ENCODE measurements at regions not wholly inside any gene's neighbourhood (a gene's known extent, or its start where the extent isn't known, plus 50 kb on each side); places are given as distances from the start of the nearest gene placed in this dataset.

DNA sequence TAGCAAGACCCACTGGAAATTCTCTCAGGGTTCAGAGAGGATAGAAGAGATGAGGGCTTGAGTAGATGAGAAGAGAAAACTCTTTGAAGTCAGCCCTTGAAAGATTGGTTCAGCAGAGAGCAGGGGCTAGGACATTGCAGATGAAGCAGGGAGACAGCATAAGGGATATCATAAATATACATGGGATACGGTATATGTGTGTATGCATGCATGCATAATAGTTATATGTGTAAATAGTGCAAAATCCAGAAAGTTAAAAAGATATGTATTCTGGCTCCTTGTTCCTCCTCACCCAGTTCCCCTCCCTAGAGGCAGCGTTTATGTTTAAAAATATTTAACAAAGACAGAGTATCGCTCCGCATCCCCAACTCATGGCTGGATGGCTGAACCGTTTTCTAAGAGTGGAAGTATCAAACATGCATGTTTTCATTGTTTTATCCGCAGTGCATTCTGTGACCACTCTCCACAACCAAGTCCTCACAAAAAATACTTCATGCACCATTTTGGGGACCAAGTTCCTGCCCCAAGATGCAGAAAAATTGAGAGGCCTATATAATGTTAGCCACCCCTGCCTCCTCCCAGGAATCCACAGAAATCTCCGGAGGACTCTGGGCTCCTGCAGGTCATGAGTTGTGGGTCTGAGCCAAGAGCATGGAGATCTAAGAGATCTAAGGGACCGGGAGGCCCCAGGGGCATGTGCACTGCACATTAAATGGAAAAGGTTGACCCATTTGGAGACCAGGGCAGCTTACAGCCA, 119.5 kb downstream of the MTX3 start:
- intact Hi-C loops (cut with micrococcal nuclease): no loop called here

DNA sequence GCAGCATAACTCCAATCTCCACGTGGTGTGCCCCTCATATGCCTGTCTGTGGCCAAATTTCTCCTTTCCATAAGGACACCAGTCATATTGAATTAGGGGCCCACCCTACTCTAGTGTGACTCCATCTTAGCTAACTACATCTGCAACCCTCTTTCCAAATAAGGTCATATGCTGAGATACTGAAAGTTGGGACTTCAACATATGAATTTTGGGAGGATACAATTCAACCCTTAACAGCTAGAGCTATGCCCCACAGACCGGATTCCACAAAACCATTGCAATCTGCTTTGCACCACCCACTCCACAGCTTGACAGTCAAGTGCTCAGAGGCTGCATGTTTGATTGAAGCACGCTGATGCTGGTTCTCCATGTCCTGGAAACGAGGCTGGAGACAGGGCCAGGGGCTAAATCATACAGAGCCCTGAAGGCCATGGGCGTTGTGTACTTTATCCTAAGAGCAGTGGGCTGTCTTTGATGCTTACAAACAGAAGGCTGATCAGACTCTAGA, 122.8 kb downstream of the MTX3 start:
- intact Hi-C loops (cut with micrococcal nuclease): no loop called here

DNA sequence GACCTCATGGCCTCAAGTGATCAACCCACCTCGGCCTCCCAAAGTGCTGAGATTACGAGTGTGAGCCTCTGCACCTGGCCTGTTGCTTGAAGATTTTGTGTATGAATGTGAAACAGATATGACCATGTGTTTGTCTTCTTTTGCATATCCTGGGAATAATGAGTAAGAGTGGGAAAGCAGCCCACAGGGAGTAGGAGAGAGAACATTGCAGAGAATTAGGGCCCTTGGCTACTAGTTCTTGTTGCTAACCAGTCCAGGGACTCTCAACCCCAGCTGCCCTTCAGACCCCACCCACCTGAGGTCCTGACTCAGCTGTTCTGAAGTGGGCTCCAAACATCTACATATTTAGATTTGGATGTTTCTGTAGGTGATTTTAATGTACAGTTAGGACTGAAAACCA, 125.5 kb downstream of the MTX3 start:
- intact Hi-C loops (cut with micrococcal nuclease): no loop called here

DNA sequence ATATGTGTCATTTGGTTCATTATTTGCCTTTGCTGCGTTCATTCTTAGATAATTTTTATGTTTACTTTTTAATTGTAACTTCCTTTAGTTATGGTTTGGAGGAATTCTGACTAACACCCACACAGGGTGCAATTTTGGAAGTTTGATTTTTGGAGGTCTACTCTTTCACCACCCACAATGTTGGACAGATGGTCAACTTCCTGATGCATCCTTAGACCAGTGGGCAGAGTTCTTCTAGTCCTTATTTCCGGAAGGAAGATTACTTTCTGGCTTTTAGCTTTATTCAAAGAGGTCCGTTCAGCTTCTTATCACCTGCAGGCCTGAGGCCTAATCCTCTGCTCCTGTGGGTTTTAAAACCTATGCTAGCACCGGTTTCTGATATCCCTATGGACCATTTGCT, 126.7 kb downstream of the MTX3 start:
- intact Hi-C loops (cut with micrococcal nuclease): no loop called here

DNA sequence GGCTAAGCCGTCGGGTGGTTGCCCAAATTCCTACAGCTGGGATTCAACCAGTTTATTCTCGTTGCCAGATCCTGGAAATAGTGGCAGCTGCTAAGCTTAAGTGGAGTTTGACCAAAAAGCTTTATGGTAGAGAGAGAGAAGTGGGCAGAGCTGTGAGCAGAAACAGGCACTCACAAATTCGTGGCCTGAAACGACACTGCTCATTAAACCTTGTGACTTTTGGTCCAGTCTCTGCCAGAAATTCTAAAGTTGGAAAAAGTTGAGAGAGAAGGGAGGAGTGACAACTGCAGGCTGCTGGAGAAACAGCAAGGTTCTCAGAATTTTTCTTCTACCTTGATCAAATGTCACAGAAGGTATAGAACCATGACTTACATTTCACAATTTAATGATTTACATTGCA, 131.5 kb downstream of the MTX3 start:
- intact Hi-C loops (cut with micrococcal nuclease): loop anchor here (2.0 to 10.0 kb wide), 7 partner anchors 129 to 837 kb away; partner anchors contain the start of gene TENT2

DNA sequence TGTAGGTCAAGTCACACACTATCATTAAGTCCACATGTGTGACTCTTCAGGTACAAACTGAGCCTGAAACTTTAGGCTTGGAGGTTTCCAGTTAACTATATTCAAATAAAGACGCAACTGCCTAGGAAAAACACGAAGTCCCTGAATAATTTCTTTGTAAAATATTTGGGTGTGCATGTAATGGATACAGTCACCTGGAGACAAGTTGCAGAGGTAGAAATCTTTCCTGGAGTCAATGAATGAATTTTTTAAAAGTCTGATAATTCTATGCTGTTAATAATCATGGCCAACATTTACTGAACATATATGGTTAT, 132.7 kb downstream of the MTX3 start:
- intact Hi-C loops (cut with micrococcal nuclease): loop anchor here (1.0 to 10.0 kb wide), 10 partner anchors 130 to 836 kb away; partner anchors contain the start of gene TENT2

DNA sequence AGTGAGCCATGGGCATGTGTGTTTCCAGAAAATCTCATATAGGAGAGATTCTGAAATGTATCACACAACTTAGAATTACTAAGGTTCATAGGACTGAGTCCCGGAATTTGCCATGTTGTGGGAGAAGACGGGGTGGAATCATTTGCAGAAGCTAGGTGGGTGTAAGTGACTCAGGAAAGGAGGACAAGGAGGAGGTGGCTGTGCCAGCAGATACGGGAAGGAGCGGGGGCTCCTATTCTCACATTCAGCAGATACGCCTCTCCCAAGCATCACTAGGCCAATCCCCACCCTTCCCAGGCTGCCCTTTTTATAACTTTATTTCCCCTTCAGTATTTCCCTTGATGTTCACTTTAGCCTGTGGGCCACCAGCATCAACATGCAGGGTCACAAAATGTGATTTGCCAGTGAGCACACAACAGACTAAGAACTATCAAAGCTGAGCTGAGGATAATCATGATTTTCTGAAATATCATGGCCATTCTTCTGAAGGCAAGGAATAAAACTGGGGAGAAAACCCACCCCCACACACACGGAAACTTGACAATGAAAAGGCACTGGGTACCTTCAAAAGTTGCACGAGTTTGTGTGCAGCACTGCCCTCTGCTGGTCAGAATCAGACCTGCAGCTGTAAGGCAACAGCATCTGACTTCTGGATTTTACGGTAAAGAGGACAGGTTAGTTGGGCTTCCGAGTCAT, 133.2 kb downstream of the MTX3 start:
- intact Hi-C loops (cut with micrococcal nuclease): loop anchor here (1.0 to 10.0 kb wide), 10 partner anchors 131 to 836 kb away; partner anchors contain the start of gene TENT2

DNA sequence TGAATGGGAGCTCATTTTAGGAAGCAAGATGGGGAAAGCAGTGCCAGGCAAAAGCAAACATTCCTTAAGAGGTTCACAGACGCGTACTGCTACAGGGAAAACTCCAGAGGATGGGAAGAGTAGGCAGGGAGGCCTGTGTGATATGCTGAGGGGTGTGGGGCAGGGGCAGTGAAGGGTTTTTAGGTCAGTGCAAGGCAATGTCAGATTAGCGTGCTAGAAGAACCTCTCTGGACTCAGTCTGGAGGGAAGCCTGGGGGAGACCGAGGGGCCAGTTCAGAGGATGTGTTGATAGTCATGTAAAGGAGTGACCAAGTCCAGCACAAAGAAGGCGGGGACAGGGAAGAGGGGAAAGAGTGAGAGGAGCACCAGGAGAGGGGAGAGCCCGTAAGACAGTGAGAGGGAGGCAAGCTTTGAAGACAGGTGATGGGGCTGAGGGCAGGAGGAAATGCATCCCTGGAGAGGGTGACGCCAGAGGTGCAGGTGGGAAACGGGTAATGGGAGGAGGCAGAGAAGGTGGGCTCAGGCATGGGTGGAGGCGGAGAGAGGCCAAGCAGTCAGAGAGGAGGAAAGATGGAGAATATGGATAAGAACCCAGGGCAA, 134.5 kb downstream of the MTX3 start:
- intact Hi-C loops (cut with micrococcal nuclease): loop anchor here (5.0 to 10.0 kb wide), 2 partner anchors 448 to 834 kb away; no protein-coding TSS in a partner anchor

DNA sequence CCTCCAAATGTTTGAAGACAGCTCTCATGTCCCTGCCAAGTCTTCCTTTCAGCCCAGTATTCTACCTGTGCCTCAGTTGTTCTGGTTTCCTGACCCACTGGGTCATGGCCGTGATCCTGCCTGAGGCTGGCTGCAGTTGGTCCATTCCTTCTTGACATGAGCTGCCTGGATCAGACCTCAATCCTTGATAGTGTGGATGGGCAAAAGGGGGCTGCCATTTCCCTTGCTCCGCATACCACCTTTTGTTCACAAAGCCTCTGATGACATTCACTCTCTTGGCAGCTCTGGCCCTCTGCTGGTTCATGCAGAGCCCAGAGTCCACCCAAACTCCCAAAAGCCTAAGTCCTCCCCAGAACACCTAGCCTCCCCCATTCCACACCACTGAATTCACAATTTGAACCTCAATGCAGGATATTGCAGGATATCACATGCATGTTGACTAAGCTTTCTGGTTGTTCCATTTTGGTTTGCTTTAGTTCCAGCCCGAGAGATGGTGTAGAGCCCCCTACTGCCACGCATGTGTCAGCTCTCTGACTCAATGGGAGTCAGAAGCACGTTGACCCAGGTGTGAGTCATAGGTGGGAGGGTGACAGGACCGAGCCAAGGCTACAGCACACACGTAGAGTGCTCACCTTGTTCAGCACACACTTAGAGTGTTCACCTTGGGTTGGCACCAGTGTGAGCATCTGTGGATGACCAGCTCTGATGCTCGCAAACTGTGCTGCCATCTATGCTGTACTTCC, 137.2 kb downstream of the MTX3 start:
- intact Hi-C loops (cut with micrococcal nuclease): loop anchor here (10.0 kb wide), 1 partner anchor 451 kb away; no protein-coding TSS in a partner anchor

DNA sequence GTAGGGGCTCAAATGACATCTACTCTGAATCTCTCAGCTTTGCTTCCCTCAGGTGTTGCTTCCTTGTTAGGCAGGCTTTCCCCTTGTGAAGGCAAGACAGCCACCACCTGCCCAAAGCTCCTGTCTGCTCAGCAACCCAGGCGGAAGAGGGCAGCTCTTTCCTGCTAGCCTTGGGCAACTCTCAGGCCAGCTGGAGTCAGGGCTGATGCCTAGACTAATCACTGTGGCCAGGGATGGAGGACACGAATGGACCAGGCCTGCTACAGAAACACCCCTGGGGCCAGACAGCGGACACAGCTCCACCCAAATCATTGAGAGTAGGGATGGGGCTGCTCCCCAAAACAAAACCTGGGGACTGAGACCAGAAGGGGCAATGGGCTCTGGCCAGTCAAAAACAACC, 138.0 kb downstream of the MTX3 start:
- intact Hi-C loops (cut with micrococcal nuclease): loop anchor here (10.0 kb wide), 1 partner anchor 452 kb away; no protein-coding TSS in a partner anchor

DNA sequence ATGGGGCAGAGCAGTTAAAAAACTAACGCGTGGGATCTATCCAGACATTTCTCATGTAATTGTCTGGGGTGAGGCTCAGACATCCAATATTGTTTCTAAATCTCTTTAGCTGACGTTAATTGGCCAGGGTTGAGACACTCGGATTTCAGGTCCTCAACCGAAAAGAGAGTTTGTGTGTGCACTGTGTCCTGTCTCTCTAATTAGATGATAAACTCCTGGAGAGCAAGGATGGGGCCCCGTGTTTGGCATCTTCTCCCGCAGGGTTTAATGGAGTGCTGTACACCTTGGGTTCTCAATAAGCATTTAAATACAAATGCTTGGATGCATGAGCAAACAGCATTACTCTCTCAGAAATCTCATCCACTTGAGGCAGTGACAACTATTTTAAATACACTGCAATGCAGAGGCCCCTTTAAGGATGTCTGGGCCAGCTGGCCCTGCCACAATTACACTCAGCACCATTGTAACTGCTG, 139.6 kb downstream of the MTX3 start:
- intact Hi-C loops (cut with micrococcal nuclease): loop anchor here (10.0 kb wide), 1 partner anchor 453 kb away; no protein-coding TSS in a partner anchor

DNA sequence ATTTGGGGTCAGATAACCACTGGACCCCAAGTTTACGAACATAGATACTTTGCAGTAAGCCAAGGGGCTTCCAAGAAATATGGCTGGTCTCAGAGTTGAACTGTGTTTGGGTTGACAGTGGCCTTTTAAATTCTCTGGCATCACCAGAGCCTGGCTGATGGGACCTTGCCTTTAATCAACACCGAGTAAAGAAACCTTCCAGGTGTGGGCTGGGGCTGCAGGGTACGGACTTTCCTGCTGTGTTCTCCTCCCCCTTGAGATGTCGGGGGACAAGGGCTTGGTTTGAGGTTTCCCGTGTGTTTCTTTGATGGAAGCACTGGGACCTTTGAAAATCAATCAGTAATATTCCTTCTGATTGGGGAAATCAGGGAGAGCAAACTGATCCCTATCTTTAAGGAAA, 140.1 kb downstream of the MTX3 start:
- intact Hi-C loops (cut with micrococcal nuclease): loop anchor here (10.0 kb wide), 1 partner anchor 454 kb away; no protein-coding TSS in a partner anchor

DNA sequence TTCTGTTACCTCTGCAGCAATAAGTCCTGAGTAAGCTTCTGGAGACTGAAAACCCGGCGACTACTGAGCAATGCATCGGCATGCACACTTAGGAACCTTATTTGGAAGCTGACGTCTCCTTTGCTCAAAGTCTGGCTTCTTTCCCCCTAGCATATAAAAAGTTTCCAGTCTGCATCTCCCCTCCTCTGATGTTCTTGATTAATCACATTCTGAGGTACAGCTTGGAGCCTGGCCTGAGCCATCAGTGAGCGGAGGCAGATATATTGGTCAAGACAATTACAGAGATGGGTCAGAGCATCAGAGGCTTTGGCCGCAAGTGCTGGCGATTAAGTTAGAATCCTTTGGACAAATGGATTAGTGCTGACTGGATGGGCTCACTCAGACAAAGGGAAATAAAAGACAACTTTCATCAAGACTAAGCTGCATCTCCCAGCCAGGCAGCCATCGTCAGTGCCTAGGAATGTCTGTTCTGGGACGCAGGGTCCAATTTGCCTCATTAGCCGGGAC, 140.7 kb downstream of the MTX3 start:
- intact Hi-C loops (cut with micrococcal nuclease): loop anchor here (10.0 kb wide), 1 partner anchor 454 kb away; no protein-coding TSS in a partner anchor

DNA sequence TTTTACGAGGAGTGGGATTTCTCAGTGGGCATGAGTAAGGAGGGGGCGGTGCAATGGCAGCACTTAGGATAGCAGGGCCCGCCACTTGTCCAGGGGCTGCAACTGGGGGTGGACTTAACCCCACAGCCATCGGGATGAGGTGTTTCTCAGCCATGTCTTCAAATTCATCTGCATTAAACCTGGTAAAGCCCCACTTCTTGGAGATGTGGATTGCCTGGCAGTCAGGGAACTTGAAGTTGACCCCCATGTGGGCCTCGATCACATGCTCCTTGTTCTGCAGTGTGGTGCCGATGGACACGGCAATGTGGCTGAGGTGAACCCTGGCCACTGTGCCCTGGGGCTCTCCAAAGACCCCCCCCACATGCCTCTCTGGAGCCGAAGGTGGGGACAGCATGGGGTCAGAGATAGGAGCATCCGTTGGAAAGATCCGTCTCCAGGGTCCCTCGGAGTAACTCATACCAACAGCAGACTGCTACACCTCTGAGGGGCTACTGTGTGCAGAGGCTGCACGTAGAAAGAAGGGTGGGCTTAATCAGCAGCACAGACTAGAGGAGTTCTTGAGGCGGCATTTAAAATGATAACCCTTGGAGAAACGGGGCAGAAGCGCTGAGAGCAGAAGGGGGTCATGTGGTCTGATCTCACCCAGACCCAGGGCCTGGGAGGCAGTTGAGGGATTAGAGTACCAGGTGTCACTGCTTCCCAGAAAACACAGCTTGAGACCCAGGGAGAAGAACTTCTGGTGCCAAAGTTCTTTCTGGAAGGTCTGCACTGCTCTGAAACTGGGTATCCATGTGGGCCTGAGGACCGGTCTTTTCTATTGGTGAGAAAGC, 141.4 kb downstream of the MTX3 start:
- intact Hi-C loops (cut with micrococcal nuclease): loop anchor here (10.0 kb wide), 1 partner anchor 455 kb away; no protein-coding TSS in a partner anchor

Data from T-helper 1 cell treated with Interleukin-12 subunit alpha and Interleukin-12 subunit beta and Interleukin-4 antibody, amounts not matched to agents 30 ng/mL and 1 ng/mL, for 36 hours (primary cell).